ENCODE measurements at regions not wholly inside any gene's neighbourhood (a gene's known extent, or its start where the extent isn't known, plus 50 kb on each side); places are given as distances from the start of the nearest gene placed in this dataset.

GRCh38 chr6:140993515-140993914, 1139.2 kb upstream of the GJE1 start:
- no peaks in the 10 kb centered on the region for H3K27me3 ChIP-seq (replicated peaks; ENCODE audit: insufficient read depth, low read depth, low read length, poor library complexity)
- H3K4me3 ChIP-seq (ENCODE audit: low read depth, low read length, poor library complexity, severe bottlenecking) = no peak overlapping the region
- no peak overlapping the region for H3K27ac ChIP-seq (ENCODE audit: low read depth, low read length, poor library complexity, severe bottlenecking)
- intact Hi-C loops (cut with micrococcal nuclease; ENCODE audit: unreplicated experiment) = no loop called here
- no peak for DNase-seq (ENCODE audit: low spot score)
- BruUV-seq (replicated peaks) = no TSS peak
- CTCF ChIA-PET = no interaction called here
- peaks cover 5% of the 10 kb centered on the region for H3K4me1 ChIP-seq (ENCODE audit: insufficient read depth, low read length, poor library complexity, severe bottlenecking)
- H3K9me3 ChIP-seq (ENCODE audit: low read depth, low read length, poor library complexity, severe bottlenecking) = peaks cover 13% of the 10 kb centered on the region
- H3K36me3 ChIP-seq (ENCODE audit: insufficient read depth, low read length, poor library complexity, severe bottlenecking) = no peaks in the 10 kb centered on the region
- TF ChIP-seq EZH2 (IDR thresholded peaks at IDR 0.05; ENCODE audit: borderline replicate concordance, low read depth, low read length, poor library complexity, severe bottlenecking) = no peak
- POLR2A ChIA-PET (ENCODE audit: low non-redundant PET) = no interaction called here

GRCh38 chr6:140992678-140993077, 1140.0 kb upstream of the GJE1 start:
- Histone ChIP-seq H3K4me3 (ENCODE audit: low read depth, low read length, poor library complexity, severe bottlenecking) (no peak overlapping the region), H3K9me3 (ENCODE audit: low read depth, low read length, poor library complexity, severe bottlenecking) (peaks cover 13% of the 10 kb centered on the region), H3K36me3 (ENCODE audit: insufficient read depth, low read length, poor library complexity, severe bottlenecking) (no peaks in the 10 kb centered on the region), H3K27ac (ENCODE audit: low read depth, low read length, poor library complexity, severe bottlenecking) (no peak overlapping the region), H3K27me3 (replicated peaks; ENCODE audit: insufficient read depth, low read depth, low read length, poor library complexity) (no peaks in the 10 kb centered on the region), H3K4me1 (ENCODE audit: insufficient read depth, low read length, poor library complexity, severe bottlenecking) (peaks cover 13% of the 10 kb centered on the region)
- DNase-seq (ENCODE audit: low spot score) = no peak
- BruUV-seq (replicated peaks) = no TSS peak
- no peak for TF ChIP-seq EZH2 (IDR thresholded peaks at IDR 0.05; ENCODE audit: borderline replicate concordance, low read depth, low read length, poor library complexity, severe bottlenecking)
- no peak for TF ChIP-seq CTCF (conservative IDR thresholded peaks at IDR 0.05; ENCODE audit: low read depth, low read length)
- intact Hi-C loops (cut with micrococcal nuclease; ENCODE audit: unreplicated experiment) = no loop called here
- ChIA-PET POLR2A (ENCODE audit: low non-redundant PET) (no interaction called here), CTCF (no interaction called here)

GRCh38 chr6:140988780-140989179, 1143.9 kb upstream of the GJE1 start:
- intact Hi-C loops (cut with micrococcal nuclease; ENCODE audit: unreplicated experiment) = no loop called here
- no peak for TF ChIP-seq EZH2 (IDR thresholded peaks at IDR 0.05; ENCODE audit: borderline replicate concordance, low read depth, low read length, poor library complexity, severe bottlenecking)
- BruUV-seq (replicated peaks) = no TSS peak
- no peak overlapping the region for H3K4me3 ChIP-seq (ENCODE audit: low read depth, low read length, poor library complexity, severe bottlenecking)
- peak; percentile 7 for DNase-seq (ENCODE audit: low spot score)
- no peaks in the 10 kb centered on the region for H3K27me3 ChIP-seq (replicated peaks; ENCODE audit: insufficient read depth, low read depth, low read length, poor library complexity)
- H3K36me3 ChIP-seq (ENCODE audit: insufficient read depth, low read length, poor library complexity, severe bottlenecking) = no peaks in the 10 kb centered on the region
- ChIA-PET POLR2A (ENCODE audit: low non-redundant PET) (no interaction called here), CTCF (no interaction called here)
- peaks cover 13% of the 10 kb centered on the region for H3K4me1 ChIP-seq (ENCODE audit: insufficient read depth, low read length, poor library complexity, severe bottlenecking)
- no peak overlapping the region for H3K27ac ChIP-seq (ENCODE audit: low read depth, low read length, poor library complexity, severe bottlenecking)
- peaks cover 10% of the 10 kb centered on the region for H3K9me3 ChIP-seq (ENCODE audit: low read depth, low read length, poor library complexity, severe bottlenecking)

- H3K27ac ChIP-seq (ENCODE audit: low read depth, low read length, poor library complexity, severe bottlenecking) = peak overlapping the region; percentile 26
- peak; percentile 62 for DNase-seq (ENCODE audit: low spot score)
- H3K27me3 ChIP-seq (replicated peaks; ENCODE audit: insufficient read depth, low read depth, low read length, poor library complexity) = no peaks in the 10 kb centered on the region
- peaks cover 3% of the 10 kb centered on the region for H3K9me3 ChIP-seq (ENCODE audit: low read depth, low read length, poor library complexity, severe bottlenecking)
- intact Hi-C loops (cut with micrococcal nuclease; ENCODE audit: unreplicated experiment) = no loop called here
- POLR2A ChIA-PET (ENCODE audit: low non-redundant PET) = interaction anchor here (0.6 kb wide), 1 partner anchor 1587 kb away, joined by 3 read pairs; no protein-coding TSS in a partner anchor
- TF ChIP-seq EZH2 (IDR thresholded peaks at IDR 0.05; ENCODE audit: borderline replicate concordance, low read depth, low read length, poor library complexity, severe bottlenecking) (no peak), CTCF (conservative IDR thresholded peaks at IDR 0.05; ENCODE audit: low read depth, low read length) (no peak)
- H3K4me1 ChIP-seq (ENCODE audit: insufficient read depth, low read length, poor library complexity, severe bottlenecking) = peaks cover 13% of the 10 kb centered on the region
- no peaks in the 10 kb centered on the region for H3K36me3 ChIP-seq (ENCODE audit: insufficient read depth, low read length, poor library complexity, severe bottlenecking)
- H3K4me3 ChIP-seq (ENCODE audit: low read depth, low read length, poor library complexity, severe bottlenecking) = no peak overlapping the region
- BruUV-seq (replicated peaks) = no TSS peak
- CTCF ChIA-PET = no interaction called here
Observed at GRCh38 chr6:140987364-140988155, 1145.2 kb upstream of the GJE1 start.

Data from A673 (cell line).